Muscle layer of duodenum (tissue), 2 donors: ENCODE measurements at regions not wholly inside any gene's neighbourhood (a gene's known extent, or its start where the extent isn't known, plus 50 kb on each side); places are given as distances from the start of the nearest gene placed in this dataset.
A peak's percentile ranks its signal among the peaks of the same experiment; 100 is the strongest.

ENCODE experiments used
- H3K27ac ChIP-seq: one replicate; pipeline ENCODE4 v1.7.0; 2013; ENCODE audit warnings: mild to moderate bottlenecking, low read length
- H3K27me3 ChIP-seq: one replicate; pipeline ENCODE4 v1.7.0; 2013; ENCODE audit warnings: low read depth, mild to moderate bottlenecking, control low read depth, low read length
- H3K36me3 ChIP-seq, 2 donors: one replicate each; pipeline ENCODE4 v1.7.0; 2013; ENCODE audit warnings: low read length in 2 of 2, control low read depth in 1 of 2, mild to moderate bottlenecking in 1 of 2; ENCODE audit not compliant: insufficient read depth in 2 of 2, control insufficient read depth in 1 of 2
- H3K4me1 ChIP-seq, 2 donors: one replicate each; pipeline ENCODE4 v1.7.0; 2013; ENCODE audit warnings: low read length in 2 of 2, mild to moderate bottlenecking in 2 of 2, control low read depth in 1 of 2, moderate library complexity in 1 of 2; ENCODE audit not compliant: insufficient read depth in 2 of 2, control insufficient read depth in 1 of 2
- H3K4me3 ChIP-seq, 2 donors: one replicate each; pipeline ENCODE4 v1.7.0; 2013; ENCODE audit warnings: low read length in 2 of 2, low read depth in 1 of 2, mild to moderate bottlenecking in 1 of 2
- H3K9me3 ChIP-seq, 2 donors: one replicate each; pipeline ENCODE4 v1.7.0; 2013; ENCODE audit warnings: low read length in 2 of 2, control low read depth in 1 of 2, mild to moderate bottlenecking in 1 of 2; ENCODE audit not compliant: control insufficient read depth in 1 of 2
- donor health status: healthy.

DNA sequence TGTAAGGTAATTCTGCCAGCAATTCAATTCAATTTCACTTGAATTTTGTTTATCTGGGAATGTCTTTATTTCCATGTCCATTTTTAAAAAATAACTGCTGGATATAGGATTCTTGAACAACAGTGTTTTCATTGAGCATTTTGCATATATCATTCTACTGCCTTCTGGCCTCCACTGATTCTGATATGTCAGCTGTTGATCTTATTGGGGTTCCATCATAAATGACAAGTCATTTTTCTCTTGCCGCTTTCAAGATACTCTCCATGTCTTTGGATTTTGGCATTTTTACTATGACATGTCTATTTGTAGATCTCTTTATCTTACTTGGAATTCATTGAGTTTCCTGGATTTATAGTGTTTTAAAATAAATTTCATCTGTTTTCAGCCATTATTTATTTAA is 180.5 kb upstream of the LMNTD1 start:
- H3K36me3 ChIP-seq: no peaks in the 10 kb centered on the region
- H3K27ac ChIP-seq: no peak overlapping the region
- H3K4me3 ChIP-seq: no peak overlapping the region
- no peaks in the 10 kb centered on the region for H3K4me1 ChIP-seq
- H3K9me3 ChIP-seq: no peaks in the 10 kb centered on the region
- H3K27me3 ChIP-seq: no peaks in the 10 kb centered on the region

DNA sequence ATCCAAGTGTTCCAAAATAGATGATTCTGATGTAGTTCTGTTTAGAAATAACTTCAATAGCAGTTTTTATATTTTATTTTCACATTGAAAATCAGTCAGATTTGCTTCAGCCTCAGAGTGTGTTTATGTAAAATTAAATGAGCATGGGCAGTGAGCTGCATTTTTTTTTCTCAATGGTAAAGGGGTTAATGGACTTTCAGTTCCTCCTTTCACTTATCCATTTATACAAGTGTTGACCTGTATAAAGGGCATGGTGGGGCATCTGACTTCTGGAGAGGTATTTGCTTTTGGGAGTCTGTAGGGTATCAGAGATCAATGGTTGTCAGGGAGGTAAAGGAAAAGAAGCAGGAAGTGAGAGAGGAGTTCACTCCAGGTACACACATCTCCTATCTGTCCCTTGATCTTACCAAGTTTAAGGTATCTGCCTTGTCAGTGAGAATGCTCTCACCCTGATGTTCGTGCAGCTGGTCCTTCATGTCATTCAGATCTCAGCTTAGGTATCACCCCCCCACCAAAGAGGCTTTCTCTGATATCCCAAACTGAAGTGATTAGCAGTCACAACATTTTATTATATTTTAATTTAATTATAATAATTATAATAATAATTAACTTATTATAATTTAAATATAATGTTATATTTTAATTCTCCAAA is 181.6 kb upstream of the LMNTD1 start:
- Histone ChIP-seq H3K4me1 (no peaks in the 10 kb centered on the region), H3K27me3 (no peaks in the 10 kb centered on the region), H3K36me3 (no peaks in the 10 kb centered on the region), H3K27ac (no peak overlapping the region), H3K9me3 (no peaks in the 10 kb centered on the region), H3K4me3 (no peak overlapping the region)

DNA sequence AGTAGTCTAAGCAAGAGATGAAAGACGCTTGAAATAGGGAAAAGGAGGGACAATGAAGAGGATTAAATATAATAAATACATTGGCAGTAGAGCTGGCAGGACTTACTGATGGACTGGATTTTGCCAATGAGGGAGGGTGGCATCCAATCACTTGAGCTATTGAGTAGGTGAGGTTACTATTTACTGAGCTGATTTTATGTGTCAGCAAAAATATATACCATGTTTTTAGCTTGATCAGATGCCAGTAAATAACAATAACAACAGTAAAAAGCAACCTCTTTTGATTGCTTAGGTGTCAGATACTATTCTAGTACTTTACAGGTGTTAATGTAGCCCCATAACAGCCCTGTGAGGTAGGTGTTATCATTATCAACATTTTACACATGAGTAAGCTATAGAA is 187.5 kb upstream of the LMNTD1 start:
- no peaks in the 10 kb centered on the region for H3K27me3 ChIP-seq
- no peaks in the 10 kb centered on the region for H3K36me3 ChIP-seq
- H3K4me1 ChIP-seq: peaks cover 0 to 3% of the 10 kb centered on the region in 2 donors
- H3K9me3 ChIP-seq: no peaks in the 10 kb centered on the region
- no peak overlapping the region for H3K27ac ChIP-seq
- H3K4me3 ChIP-seq: no peak overlapping the region

DNA sequence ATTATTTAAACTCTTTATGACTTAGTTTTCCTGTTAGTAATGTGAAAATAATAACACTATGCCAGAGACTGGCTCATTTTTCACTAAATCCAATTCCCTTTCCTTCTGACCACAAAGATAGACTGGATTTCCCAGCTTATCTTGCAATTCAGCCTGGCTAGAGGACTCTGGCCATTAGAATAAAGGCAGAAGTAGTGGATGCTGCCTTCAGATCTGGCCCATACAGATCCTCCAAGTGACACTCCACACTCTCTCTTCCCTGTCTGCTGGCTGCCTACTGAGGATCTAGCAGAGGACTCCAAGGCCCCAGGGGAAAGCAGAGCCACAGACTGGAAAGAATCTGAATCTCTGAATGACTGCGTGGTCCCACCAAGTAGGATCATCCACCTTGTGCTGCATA is 188.8 kb upstream of the LMNTD1 start:
- H3K27me3 ChIP-seq: no peaks in the 10 kb centered on the region
- H3K4me3 ChIP-seq: no peak overlapping the region
- H3K27ac ChIP-seq: no peak overlapping the region
- H3K4me1 ChIP-seq: peaks cover 0 to 3% of the 10 kb centered on the region in 2 donors
- no peaks in the 10 kb centered on the region for H3K36me3 ChIP-seq
- H3K9me3 ChIP-seq: no peaks in the 10 kb centered on the region

DNA sequence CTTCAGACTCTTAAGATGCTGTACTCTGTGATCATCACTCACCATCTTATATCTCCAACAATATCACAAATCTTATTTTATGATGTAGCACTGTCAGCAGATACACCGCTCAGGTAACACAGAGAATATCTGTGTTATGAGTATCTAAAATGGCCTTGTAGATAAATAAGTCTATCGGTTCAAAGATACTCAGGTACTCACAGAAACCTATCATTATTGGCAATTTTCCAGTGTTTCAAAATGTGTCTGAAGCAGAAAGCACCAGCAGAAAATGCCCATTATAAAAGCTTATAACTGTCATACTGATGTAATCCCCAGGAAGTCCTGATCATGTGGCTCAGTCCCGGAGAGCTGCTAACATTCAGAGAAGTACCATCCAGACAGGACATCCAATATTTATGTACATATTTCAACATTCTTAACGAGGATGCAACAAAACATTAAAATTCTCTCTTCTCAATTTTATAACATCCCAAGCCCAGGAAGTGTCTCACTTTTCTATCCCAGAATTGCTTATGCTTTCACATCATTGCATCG is 190.7 kb upstream of the LMNTD1 start:
- Histone ChIP-seq H3K27me3 (no peaks in the 10 kb centered on the region), H3K4me1 (peaks cover 0 to 3% of the 10 kb centered on the region in 2 donors), H3K4me3 (no peak overlapping the region), H3K36me3 (no peaks in the 10 kb centered on the region), H3K9me3 (no peaks in the 10 kb centered on the region), H3K27ac (no peak overlapping the region)

DNA sequence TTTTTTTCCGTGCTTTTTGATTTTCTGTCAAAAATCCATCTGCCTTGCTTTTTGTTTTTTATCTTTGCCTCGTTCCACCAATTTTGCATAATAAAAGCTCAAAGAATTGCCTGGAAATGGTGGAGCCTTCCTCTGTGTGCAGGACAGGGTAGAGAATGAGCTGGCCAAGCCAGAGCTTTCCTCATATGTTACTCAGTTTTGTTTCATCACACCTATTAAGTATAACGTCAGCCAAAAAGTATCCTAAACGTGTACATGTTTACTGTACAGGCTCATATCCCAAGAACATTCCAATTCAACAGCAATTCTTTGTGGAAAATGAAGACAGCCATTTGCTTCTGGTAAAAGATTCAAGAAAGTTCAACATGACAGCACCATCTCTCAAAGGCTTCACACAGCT is 191.2 kb upstream of the LMNTD1 start:
- Histone ChIP-seq H3K36me3 (no peaks in the 10 kb centered on the region), H3K9me3 (no peaks in the 10 kb centered on the region), H3K4me1 (peaks cover 0 to 3% of the 10 kb centered on the region in 2 donors), H3K27me3 (no peaks in the 10 kb centered on the region), H3K27ac (peak overlapping the region; percentile 19), H3K4me3 (no peak overlapping the region)

DNA sequence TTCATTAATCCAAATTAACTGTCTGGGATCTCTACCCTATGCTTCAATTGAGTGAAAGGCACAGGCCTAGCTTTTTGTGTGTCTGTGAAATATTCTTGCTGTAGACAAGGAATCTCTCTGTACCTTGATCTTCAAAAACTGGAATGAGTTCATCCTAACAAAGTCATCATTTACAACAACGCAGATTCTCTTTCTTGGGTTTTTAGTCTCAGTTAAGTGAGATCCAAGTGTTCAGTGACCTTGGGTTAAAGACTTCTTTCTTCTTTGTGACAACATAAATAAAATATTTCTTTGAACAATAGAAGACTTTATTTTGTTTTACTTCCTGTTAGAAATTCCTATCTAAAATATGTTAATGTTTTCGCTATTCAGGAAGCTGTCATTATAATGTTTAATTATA is 192.2 kb upstream of the LMNTD1 start:
- Histone ChIP-seq H3K36me3 (no peaks in the 10 kb centered on the region), H3K27ac (peak overlapping the region; percentile 19), H3K4me3 (no peak overlapping the region), H3K9me3 (no peaks in the 10 kb centered on the region), H3K27me3 (no peaks in the 10 kb centered on the region), H3K4me1 (peaks cover 0 to 3% of the 10 kb centered on the region in 2 donors)

DNA sequence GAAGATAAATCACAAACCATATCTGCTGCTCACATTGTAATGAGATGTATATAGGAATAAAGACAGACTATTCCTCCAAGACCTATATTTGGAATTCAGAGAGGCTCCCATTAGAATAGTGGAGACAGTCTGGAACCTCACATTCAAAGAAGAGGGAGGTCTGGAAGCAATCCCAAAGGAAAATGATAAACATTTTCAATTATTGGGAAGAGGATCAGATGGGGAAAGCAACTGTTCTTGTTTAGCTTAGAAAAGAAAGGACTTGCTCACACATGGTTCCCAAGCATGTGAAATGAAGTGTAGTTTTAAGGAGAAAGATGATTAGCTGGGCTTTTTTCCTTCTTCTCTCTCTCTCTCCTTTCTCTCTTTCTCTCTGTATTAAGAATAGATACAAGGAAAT is 193.0 kb upstream of the LMNTD1 start:
- Histone ChIP-seq H3K4me3 (no peak overlapping the region), H3K9me3 (no peaks in the 10 kb centered on the region), H3K4me1 (peaks cover 0 to 3% of the 10 kb centered on the region in 2 donors), H3K27me3 (no peaks in the 10 kb centered on the region), H3K36me3 (no peaks in the 10 kb centered on the region), H3K27ac (no peak overlapping the region)

DNA sequence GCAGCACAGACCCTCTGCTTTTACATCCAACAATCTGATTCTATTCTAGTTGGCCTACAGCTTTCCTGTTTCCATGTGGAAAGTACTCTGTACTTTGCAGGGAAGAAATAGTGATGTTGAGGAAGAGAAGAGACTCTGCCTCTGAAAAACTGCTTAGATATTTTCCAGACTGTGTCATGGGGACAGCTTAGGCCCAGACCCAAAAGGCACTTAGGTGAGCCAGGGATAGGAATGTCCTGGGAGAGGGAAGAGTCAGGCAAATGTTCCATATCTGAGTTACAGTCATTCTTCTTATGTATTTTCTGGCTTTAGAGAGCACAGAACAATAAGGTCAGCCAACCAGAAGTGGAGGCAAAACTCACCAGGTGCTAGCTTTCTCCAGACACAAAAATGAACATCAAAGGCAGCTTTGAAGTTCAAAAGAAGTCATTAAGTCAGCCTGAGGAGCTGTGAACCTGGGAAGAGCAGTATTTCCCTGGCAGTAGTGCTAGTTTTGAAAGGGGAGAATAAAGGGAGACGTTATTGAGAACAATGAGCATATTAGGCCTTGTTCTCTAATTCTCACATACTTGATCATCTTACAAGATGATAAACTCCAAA is 199.7 kb upstream of the LMNTD1 start:
- Histone ChIP-seq H3K27me3 (no peaks in the 10 kb centered on the region), H3K27ac (no peak overlapping the region), H3K36me3 (no peaks in the 10 kb centered on the region), H3K4me3 (no peak overlapping the region), H3K9me3 (no peaks in the 10 kb centered on the region), H3K4me1 (no peaks in the 10 kb centered on the region)

DNA sequence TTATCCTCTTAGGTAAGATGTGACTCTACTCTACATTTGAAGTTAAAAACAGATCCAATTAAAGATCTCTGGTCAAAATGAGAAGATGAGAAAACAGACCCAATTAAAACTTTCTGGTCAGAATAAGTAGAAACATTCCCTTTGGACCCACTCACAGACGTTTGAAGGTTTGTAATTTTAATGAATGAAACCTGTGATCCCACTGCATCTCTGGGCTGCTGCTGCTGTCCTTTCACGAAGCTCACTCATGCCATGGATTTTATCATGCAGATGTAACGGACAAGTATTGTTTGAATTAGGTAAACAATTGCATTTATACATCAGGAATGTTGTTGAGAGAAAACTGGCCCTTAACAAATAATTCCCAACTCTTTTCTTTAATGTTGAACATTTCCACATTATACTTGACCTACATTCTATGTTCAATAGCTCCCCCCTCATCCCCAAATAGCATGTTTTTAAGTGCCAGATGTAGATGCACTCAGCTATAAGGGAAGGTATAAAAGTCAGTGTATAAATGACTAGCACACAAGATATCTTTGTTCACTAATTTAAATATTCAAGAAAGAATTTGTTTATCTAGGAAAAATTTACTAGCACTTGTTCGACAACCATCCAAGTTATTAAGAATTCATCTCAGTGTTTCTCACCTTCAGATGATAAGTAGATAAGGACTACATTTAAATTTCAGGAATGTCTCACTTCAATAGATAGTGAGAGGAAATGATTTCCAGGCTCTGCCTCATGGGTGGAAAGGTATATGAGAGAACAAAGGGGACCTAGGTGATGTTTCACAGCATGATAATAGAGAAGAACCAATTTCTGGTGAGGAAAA is 202.3 kb upstream of the LMNTD1 start:
- H3K4me3 ChIP-seq: no peak overlapping the region
- no peaks in the 10 kb centered on the region for H3K4me1 ChIP-seq
- no peaks in the 10 kb centered on the region for H3K27me3 ChIP-seq
- no peak overlapping the region for H3K27ac ChIP-seq
- H3K36me3 ChIP-seq: no peaks in the 10 kb centered on the region
- no peaks in the 10 kb centered on the region for H3K9me3 ChIP-seq

DNA sequence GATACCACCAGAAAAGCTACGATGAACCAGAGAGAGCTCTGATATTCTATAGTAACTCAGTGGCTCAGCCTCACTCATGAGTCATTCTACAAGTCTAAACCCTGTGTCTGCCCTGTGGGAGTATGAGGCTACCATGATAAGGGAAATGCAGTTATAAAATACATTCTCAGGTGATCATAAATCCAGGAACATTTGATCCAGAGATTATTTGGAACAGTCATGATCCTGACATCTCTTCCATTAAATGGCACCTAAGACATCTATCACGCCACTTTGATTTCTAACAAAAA is 202.6 kb upstream of the RASSF8 start:
- Histone ChIP-seq H3K27ac (no peak overlapping the region), H3K9me3 (no peaks in the 10 kb centered on the region), H3K4me1 (no peaks in the 10 kb centered on the region), H3K27me3 (no peaks in the 10 kb centered on the region), H3K36me3 (no peaks in the 10 kb centered on the region), H3K4me3 (no peak overlapping the region)
